ENCODE measurements at regions not wholly inside any gene's neighbourhood (a gene's known extent, or its start where the extent isn't known, plus 50 kb on each side); places are given as distances from the start of the nearest gene placed in this dataset.
"Not testable (repeated sequence)": the region's sequence is repeated elsewhere in the genome, so short reads cannot be mapped to it uniquely, and the experiment has no call there.

DNA sequence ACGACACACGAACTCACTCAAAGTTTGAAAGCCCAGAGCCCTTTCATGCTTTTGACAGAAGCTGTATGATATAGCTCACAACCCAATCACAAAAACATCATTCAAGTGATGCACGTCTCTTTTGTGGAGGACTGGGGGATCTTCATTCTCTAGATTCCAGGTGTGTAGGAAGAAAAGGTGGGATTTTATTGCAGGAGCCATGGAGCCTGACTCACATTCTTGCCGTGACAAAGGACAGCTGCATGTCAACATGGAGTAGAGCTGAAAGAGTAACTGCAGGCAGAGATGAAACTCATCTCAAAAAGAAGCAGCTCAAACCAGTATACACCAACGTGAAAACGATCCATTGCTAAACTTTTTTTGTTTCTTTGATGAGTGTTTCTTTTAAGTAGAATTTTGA, 50.9 kb upstream of the PDE1A start:
- no peaks in the 10 kb centered on the region for H3K36me3 ChIP-seq (ENCODE audit: control insufficient read depth in 1 of 2, insufficient read depth in 2 of 2, low read length in 2 of 2)
- no peaks in the 10 kb centered on the region for H3K27me3 ChIP-seq (ENCODE audit: low read depth, low read length)
- H3K4me1 ChIP-seq (ENCODE audit: control insufficient read depth in 1 of 2, insufficient read depth in 2 of 2, low read length in 2 of 2), result no peaks in the 10 kb centered on the region
- H3K9me3 ChIP-seq (ENCODE audit: control insufficient read depth in 1 of 2, low read length in 2 of 2), result no peaks in the 10 kb centered on the region
- H3K4me3 ChIP-seq (ENCODE audit: low read depth in 1 of 2, low read length in 2 of 2), result no peak overlapping the region
- no peak overlapping the region for H3K27ac ChIP-seq (ENCODE audit: low read length)

DNA sequence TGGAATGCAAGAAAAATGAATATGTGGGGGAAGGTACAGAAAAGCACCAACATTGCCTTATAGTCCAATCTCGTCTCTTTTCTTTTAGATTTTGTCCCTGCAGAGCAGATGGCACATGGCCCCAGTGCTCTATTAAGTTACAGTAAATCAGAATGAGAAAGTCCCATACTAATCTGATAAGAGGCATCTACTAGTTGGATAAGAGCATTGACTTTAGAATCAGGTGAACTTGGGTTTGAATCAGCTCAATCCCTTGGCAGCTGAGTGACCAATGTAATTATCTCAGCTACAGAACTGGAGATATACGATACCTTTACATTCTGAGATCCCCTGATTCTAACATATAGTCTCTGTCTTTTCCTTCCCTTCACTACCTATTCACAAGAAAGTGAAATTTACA, 54.8 kb upstream of the PDE1A start:
- Histone ChIP-seq H3K36me3 (ENCODE audit: control insufficient read depth in 1 of 2, insufficient read depth in 2 of 2, low read length in 2 of 2) (no peaks in the 10 kb centered on the region), H3K4me1 (ENCODE audit: control insufficient read depth in 1 of 2, insufficient read depth in 2 of 2, low read length in 2 of 2) (no peaks in the 10 kb centered on the region), H3K27me3 (ENCODE audit: low read depth, low read length) (no peaks in the 10 kb centered on the region), H3K4me3 (ENCODE audit: low read depth in 1 of 2, low read length in 2 of 2) (no peak overlapping the region), H3K9me3 (ENCODE audit: control insufficient read depth in 1 of 2, low read length in 2 of 2) (no peaks in the 10 kb centered on the region), H3K27ac (ENCODE audit: low read length) (no peak overlapping the region)

DNA sequence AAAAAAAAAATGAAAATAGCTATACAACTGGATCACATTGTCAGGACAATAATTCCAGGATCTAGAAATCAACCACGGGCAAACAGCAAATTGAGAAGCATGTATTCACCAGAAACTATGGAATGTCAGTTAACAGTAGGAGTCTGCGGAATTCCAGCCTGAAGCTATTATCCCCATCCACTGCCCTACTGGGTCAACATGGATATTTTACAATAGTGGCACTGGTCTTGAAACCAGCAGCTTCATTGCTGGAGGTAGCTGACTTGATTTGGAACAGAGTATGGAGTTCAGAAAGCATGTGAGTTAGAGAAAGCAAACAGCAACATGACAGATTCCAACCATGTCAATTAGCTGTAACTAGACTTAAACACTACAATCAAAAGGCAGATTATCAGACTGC, 55.7 kb upstream of the PDE1A start:
- Histone ChIP-seq H3K4me1 (ENCODE audit: control insufficient read depth in 1 of 2, insufficient read depth in 2 of 2, low read length in 2 of 2) (no peaks in the 10 kb centered on the region), H3K9me3 (ENCODE audit: control insufficient read depth in 1 of 2, low read length in 2 of 2) (no peaks in the 10 kb centered on the region), H3K27me3 (ENCODE audit: low read depth, low read length) (no peaks in the 10 kb centered on the region), H3K27ac (ENCODE audit: low read length) (no peak overlapping the region), H3K4me3 (ENCODE audit: low read depth in 1 of 2, low read length in 2 of 2) (no peak overlapping the region), H3K36me3 (ENCODE audit: control insufficient read depth in 1 of 2, insufficient read depth in 2 of 2, low read length in 2 of 2) (no peaks in the 10 kb centered on the region)

DNA sequence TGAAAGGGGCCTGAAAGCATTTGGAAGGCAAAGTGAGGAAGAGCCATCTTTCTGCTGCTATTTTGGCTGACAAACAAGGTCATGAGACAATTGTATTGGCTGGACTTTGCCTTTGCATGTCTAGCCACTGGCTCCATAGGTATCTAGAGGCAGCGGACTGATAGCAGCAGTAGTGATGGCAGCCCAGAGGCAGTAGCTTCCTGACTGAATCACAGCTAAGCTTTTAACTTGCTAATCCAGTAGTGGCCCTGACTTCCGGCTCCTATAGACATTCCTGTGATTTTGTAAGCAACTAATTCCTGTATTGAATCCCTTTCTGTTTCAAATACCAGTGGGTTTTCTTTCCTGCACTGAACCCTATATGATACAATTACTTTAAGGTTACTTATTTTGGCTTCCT, 69.8 kb upstream of the PDE1A start:
- Histone ChIP-seq H3K4me1 (ENCODE audit: control insufficient read depth in 1 of 2, insufficient read depth in 2 of 2, low read length in 2 of 2) (no peaks in the 10 kb centered on the region), H3K9me3 (ENCODE audit: control insufficient read depth in 1 of 2, low read length in 2 of 2) (no peaks in the 10 kb centered on the region), H3K27me3 (ENCODE audit: low read depth, low read length) (no peaks in the 10 kb centered on the region), H3K4me3 (ENCODE audit: low read depth in 1 of 2, low read length in 2 of 2) (no peak overlapping the region), H3K27ac (ENCODE audit: low read length) (no peak overlapping the region), H3K36me3 (ENCODE audit: control insufficient read depth in 1 of 2, insufficient read depth in 2 of 2, low read length in 2 of 2) (no peaks in the 10 kb centered on the region)

DNA sequence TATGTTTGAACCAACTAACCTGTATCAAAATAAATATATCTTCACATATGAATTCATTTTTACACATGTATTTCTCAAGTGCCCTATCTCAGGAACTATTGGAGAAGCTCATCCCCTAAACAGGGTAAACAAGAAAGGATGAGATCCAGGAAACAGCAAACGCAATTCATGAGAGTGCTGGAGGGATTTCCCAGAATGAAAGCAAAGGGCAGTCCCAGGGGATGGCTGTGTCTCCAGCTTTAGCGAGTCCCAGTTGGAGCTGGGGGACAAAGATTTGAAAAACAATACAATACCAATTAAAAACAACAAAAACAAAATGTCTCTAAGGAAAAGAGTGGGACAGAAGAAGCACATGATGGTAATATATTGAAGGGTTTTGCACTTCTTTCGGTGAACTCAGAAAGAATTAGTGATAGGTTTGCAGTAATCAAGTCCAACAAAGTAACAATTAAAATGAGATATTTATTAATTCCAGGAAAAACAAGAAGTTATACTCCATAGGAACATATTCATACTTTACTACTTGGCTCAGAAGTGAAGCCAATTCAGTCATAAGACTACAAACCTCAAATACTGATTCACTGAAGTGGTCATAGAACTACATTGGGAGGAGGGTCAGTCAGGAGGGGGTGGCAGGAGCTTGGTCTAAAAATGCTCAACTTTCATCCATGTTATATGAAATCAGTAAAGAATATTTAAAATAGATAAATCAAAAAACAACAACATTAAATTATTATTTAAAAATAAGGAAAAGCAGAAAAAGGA, 73.1 kb upstream of the PDE1A start:
- H3K4me1 ChIP-seq (ENCODE audit: control insufficient read depth in 1 of 2, insufficient read depth in 2 of 2, low read length in 2 of 2), result no peaks in the 10 kb centered on the region
- H3K4me3 ChIP-seq (ENCODE audit: low read depth in 1 of 2, low read length in 2 of 2), result no peak overlapping the region
- no peaks in the 10 kb centered on the region for H3K36me3 ChIP-seq (ENCODE audit: control insufficient read depth in 1 of 2, insufficient read depth in 2 of 2, low read length in 2 of 2)
- no peaks in the 10 kb centered on the region for H3K27me3 ChIP-seq (ENCODE audit: low read depth, low read length)
- no peak overlapping the region for H3K27ac ChIP-seq (ENCODE audit: low read length)
- H3K9me3 ChIP-seq (ENCODE audit: control insufficient read depth in 1 of 2, low read length in 2 of 2), result no peaks in the 10 kb centered on the region

DNA sequence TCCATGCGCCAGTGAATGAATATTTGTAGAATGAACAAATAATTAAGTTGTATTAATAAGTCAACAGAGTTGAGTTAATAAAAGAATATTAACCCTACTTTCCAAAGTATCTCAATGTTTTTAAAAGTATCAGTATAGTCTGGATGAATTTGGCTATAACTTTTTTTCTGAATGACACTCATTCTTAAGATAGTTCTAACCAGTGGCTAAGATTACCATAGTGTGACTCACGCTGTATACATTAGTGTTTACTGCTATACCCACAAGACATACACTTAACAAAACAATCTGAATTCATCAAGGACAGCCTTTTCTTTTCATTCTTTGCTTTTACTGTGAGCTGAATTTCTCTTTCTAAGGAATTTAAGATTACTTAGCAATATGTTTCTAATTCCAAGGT, 77.0 kb upstream of the PDE1A start:
- Histone ChIP-seq H3K4me3 (ENCODE audit: low read depth in 1 of 2, low read length in 2 of 2) (no peak overlapping the region), H3K27ac (ENCODE audit: low read length) (no peak overlapping the region), H3K36me3 (ENCODE audit: control insufficient read depth in 1 of 2, insufficient read depth in 2 of 2, low read length in 2 of 2) (no peaks in the 10 kb centered on the region), H3K27me3 (ENCODE audit: low read depth, low read length) (no peaks in the 10 kb centered on the region), H3K4me1 (ENCODE audit: control insufficient read depth in 1 of 2, insufficient read depth in 2 of 2, low read length in 2 of 2) (no peaks in the 10 kb centered on the region), H3K9me3 (ENCODE audit: control insufficient read depth in 1 of 2, low read length in 2 of 2) (no peaks in the 10 kb centered on the region)

DNA sequence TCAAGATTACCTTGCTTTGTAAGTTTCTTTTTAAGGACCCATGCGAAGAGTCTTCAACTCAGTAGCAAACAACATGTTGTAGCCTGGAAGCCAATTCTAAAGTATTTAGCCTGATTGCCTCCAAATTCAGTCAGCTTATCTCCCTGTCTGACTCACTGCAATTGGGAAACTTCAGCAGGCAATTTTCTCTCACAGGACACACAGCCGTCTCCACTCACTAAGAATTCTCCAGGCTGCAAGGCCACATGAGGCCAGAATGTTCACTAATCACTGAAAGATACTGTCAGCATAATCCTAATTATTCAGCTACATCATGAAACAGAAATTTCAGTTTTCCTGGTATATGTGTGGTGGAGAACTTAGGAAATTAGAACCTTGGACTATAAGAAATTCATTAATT, 78.1 kb upstream of the PDE1A start:
- no peak overlapping the region for H3K27ac ChIP-seq (ENCODE audit: low read length)
- no peaks in the 10 kb centered on the region for H3K27me3 ChIP-seq (ENCODE audit: low read depth, low read length)
- H3K9me3 ChIP-seq (ENCODE audit: control insufficient read depth in 1 of 2, low read length in 2 of 2), result no peaks in the 10 kb centered on the region
- H3K4me3 ChIP-seq (ENCODE audit: low read depth in 1 of 2, low read length in 2 of 2), result no peak overlapping the region
- H3K4me1 ChIP-seq (ENCODE audit: control insufficient read depth in 1 of 2, insufficient read depth in 2 of 2, low read length in 2 of 2), result no peaks in the 10 kb centered on the region
- no peaks in the 10 kb centered on the region for H3K36me3 ChIP-seq (ENCODE audit: control insufficient read depth in 1 of 2, insufficient read depth in 2 of 2, low read length in 2 of 2)

DNA sequence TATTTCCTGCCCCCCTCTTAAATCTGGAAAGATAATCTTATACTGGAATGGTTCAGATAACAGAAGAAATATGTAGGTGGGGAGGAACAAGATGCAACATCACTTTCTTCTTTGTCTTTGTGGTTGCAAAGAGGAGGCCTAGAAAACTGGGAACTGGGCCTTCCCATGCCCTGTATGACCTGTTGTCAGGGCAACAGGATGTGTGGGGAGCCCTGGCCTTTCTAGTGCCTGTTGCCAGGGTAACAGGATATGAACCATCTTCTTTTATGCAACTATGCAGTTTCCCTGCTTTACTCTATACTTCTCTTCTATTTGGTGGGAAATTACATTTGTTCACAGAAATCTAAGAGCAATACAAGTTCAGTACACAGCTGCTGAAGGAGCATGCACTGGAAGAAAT, 79.8 kb upstream of the PDE1A start:
- no peak overlapping the region for H3K27ac ChIP-seq (ENCODE audit: low read length)
- H3K4me1 ChIP-seq (ENCODE audit: control insufficient read depth in 1 of 2, insufficient read depth in 2 of 2, low read length in 2 of 2), result no peaks in the 10 kb centered on the region
- no peak overlapping the region for H3K4me3 ChIP-seq (ENCODE audit: low read depth in 1 of 2, low read length in 2 of 2)
- no peaks in the 10 kb centered on the region for H3K36me3 ChIP-seq (ENCODE audit: control insufficient read depth in 1 of 2, insufficient read depth in 2 of 2, low read length in 2 of 2)
- H3K27me3 ChIP-seq (ENCODE audit: low read depth, low read length), result no peaks in the 10 kb centered on the region
- no peaks in the 10 kb centered on the region for H3K9me3 ChIP-seq (ENCODE audit: control insufficient read depth in 1 of 2, low read length in 2 of 2)

DNA sequence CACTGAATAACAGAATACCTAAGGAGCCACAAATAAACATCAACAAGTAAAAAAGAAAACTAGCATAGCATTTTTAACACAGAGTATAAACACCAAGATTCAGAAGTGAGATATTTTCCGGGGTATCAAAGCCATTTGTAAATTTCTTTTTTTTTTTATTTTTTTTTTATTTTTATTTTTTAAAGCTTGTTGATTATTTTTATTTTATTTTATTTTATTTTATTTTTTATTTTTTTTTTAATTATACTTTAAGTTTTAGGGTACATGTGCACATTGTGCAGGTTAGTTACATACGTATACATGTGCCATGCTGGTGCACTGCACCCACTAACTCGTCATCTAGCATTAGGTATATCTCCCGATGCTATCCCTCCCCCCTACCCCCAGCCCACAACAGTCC, 81.7 kb upstream of the PDE1A start:
- H3K4me3 ChIP-seq (ENCODE audit: low read depth in 1 of 2, low read length in 2 of 2); H3K4me1 ChIP-seq (ENCODE audit: control insufficient read depth in 1 of 2, insufficient read depth in 2 of 2, low read length in 2 of 2); H3K27ac ChIP-seq (ENCODE audit: low read length); H3K9me3 ChIP-seq (ENCODE audit: control insufficient read depth in 1 of 2, low read length in 2 of 2); H3K27me3 ChIP-seq (ENCODE audit: low read depth, low read length); H3K36me3 ChIP-seq (ENCODE audit: control insufficient read depth in 1 of 2, insufficient read depth in 2 of 2, low read length in 2 of 2): not testable (repeated sequence)

DNA sequence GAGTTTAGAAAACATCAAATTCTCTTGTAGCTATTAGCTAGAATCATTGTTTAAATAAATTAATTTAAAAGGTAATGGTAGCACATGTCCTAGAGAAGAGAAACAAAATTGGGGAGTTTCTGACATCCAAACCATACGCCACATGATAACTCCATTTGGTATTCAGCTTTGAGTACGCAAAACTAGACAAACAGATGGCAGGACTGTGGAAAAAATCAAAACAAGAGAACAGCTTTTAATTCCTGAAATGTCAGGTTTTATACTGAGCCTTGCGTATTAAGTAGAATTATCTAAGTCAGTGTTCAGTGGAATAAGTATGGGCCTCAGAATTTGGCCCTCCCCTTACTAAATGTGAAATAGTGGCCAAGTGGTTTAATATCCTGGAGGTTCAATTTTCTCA, 82.4 kb upstream of the PDE1A start:
- no peaks in the 10 kb centered on the region for H3K27me3 ChIP-seq (ENCODE audit: low read depth, low read length)
- H3K4me1 ChIP-seq (ENCODE audit: control insufficient read depth in 1 of 2, insufficient read depth in 2 of 2, low read length in 2 of 2), result no peaks in the 10 kb centered on the region
- peaks cover 0 to 5% of the 10 kb centered on the region in 2 donors for H3K9me3 ChIP-seq (ENCODE audit: control insufficient read depth in 1 of 2, low read length in 2 of 2)
- no peaks in the 10 kb centered on the region for H3K36me3 ChIP-seq (ENCODE audit: control insufficient read depth in 1 of 2, insufficient read depth in 2 of 2, low read length in 2 of 2)
- no peak overlapping the region for H3K27ac ChIP-seq (ENCODE audit: low read length)
- H3K4me3 ChIP-seq (ENCODE audit: low read depth in 1 of 2, low read length in 2 of 2), result no peak overlapping the region

DNA sequence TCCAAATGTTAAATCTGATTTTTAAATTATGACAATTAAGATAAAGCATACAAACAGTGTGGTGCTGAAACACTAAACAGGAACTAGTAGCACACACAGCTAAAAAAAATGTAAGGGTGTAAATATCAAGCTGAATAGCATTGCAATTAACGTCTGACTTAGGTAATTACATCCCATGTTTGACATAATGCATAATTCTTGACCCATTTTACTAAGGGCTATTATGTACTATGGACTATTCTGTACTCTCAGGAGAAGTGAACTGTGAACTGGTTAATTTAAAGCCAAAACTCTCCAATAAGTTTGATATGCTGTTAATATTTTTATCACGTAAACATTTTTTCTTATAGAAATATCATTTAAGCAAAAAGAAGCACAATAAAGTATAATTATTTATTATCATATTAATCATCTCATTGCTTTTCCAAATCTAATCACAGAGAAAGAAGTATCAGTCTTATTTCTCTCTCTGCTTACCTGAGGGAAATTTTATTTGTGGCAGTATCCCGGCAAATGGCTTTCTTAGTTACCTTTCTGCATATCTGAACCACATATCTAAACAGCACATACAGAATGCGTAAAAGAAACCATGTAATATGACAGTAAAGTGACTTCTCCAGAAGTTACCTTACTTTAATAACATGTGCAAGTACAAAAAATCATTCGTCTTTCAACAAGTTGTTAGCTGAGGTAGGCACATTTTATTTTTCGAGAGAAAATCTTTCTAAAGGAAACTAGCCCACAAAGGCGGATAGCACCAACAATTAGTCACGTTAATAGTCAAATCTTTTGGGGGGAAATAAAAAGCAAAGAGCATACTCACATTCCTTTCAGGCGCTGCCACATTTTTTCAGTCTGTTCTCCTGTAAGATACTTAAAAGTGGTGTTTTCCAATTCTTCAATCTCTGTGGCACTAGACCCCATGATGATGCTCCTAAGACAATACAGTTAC, 94.9 kb upstream of the PDE1A start:
- no peak overlapping the region for H3K27ac ChIP-seq (ENCODE audit: low read length)
- no peaks in the 10 kb centered on the region for H3K36me3 ChIP-seq (ENCODE audit: control insufficient read depth in 1 of 2, insufficient read depth in 2 of 2, low read length in 2 of 2)
- H3K27me3 ChIP-seq (ENCODE audit: low read depth, low read length), result no peaks in the 10 kb centered on the region
- no peaks in the 10 kb centered on the region for H3K9me3 ChIP-seq (ENCODE audit: control insufficient read depth in 1 of 2, low read length in 2 of 2)
- no peaks in the 10 kb centered on the region for H3K4me1 ChIP-seq (ENCODE audit: control insufficient read depth in 1 of 2, insufficient read depth in 2 of 2, low read length in 2 of 2)
- peak overlapping the region; percentile 41 to 53 for H3K4me3 ChIP-seq (ENCODE audit: low read depth in 1 of 2, low read length in 2 of 2)
